Dermis blood vessel endothelial cell (primary cell): ENCODE measurements at regions not wholly inside any gene's neighbourhood (a gene's known extent, or its start where the extent isn't known, plus 50 kb on each side); places are given as distances from the start of the nearest gene placed in this dataset.

ENCODE experiments used
- DNase-seq: peaks from one replicate; pipeline ENCODE4 v3.0.0; 2010

- DNase-seq: no peak
Observed at GRCh38 chr3:35524856-35525255, 114.5 kb upstream of the ARPP21 start.

- no peak for DNase-seq
Observed at GRCh38 chr3:35528728-35529127, 110.6 kb upstream of the ARPP21 start.

GRCh38 chr3:35529337-35529736, 110.0 kb upstream of the ARPP21 start:
- no peak for DNase-seq

- DNase-seq: no peak
Observed at GRCh38 chr3:35537265-35537664, 102.1 kb upstream of the ARPP21 start.

- no peak for DNase-seq
Observed at GRCh38 chr3:35544976-35545375, 94.3 kb upstream of the ARPP21 start.

- no peak for DNase-seq
Observed at GRCh38 chr3:35549690-35550089, 89.6 kb upstream of the ARPP21 start.

GRCh38 chr3:35562141-35562540, 77.2 kb upstream of the ARPP21 start:
- no peak for DNase-seq

- no peak for DNase-seq
Observed at GRCh38 chr3:35565048-35565447, 74.3 kb upstream of the ARPP21 start.
